Choroid plexus epithelial cell (primary cell): ENCODE measurements at regions not wholly inside any gene's neighbourhood (a gene's known extent, or its start where the extent isn't known, plus 50 kb on each side); places are given as distances from the start of the nearest gene placed in this dataset.

Experiments
- DNase-seq: peaks from one replicate; pipeline ENCODE4 v3.0.0-alpha.2; 2010; ENCODE audit warnings: low read depth
- H3K4me3 ChIP-seq: 2 replicates; pipeline ENCODE4 v1.5.1; 2011; ENCODE audit warnings: low read depth, mild to moderate bottlenecking, control low read depth, low read length, moderate library complexity
- TF ChIP-seq, protein P1 (sequence below): conservative IDR thresholded peaks from 2 replicates; pipeline ENCODE4 v1.5.1; 2011; ENCODE audit warnings: low read depth, mild to moderate bottlenecking, control low read depth, inconsistent platforms, low read length, moderate library complexity

DNA sequence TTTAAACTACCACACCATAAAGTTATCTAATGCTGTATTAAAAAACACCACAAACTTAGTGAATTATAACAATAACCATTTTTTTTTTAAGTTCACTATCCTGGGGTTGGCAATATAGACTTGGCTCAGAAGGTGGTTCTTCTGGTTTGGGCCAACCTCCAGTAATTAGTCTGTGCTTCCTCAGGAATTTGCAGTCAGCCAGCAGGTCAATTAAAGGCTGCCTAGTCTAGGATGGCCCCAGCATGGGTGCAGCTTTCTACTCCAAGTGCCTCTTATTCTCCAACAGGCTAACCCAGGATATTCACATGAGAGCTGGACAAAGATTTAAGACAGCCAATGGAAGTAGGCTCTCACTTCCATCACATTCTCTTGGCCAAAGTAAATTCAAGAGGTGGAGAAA lies 379.1 kb upstream of the FIGN start:
- DNase-seq = no peak
- no peak overlapping the region for H3K4me3 ChIP-seq
- TF ChIP-seq, protein P1, sequence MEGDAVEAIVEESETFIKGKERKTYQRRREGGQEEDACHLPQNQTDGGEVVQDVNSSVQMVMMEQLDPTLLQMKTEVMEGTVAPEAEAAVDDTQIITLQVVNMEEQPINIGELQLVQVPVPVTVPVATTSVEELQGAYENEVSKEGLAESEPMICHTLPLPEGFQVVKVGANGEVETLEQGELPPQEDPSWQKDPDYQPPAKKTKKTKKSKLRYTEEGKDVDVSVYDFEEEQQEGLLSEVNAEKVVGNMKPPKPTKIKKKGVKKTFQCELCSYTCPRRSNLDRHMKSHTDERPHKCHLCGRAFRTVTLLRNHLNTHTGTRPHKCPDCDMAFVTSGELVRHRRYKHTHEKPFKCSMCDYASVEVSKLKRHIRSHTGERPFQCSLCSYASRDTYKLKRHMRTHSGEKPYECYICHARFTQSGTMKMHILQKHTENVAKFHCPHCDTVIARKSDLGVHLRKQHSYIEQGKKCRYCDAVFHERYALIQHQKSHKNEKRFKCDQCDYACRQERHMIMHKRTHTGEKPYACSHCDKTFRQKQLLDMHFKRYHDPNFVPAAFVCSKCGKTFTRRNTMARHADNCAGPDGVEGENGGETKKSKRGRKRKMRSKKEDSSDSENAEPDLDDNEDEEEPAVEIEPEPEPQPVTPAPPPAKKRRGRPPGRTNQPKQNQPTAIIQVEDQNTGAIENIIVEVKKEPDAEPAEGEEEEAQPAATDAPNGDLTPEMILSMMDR = no peak

DNA sequence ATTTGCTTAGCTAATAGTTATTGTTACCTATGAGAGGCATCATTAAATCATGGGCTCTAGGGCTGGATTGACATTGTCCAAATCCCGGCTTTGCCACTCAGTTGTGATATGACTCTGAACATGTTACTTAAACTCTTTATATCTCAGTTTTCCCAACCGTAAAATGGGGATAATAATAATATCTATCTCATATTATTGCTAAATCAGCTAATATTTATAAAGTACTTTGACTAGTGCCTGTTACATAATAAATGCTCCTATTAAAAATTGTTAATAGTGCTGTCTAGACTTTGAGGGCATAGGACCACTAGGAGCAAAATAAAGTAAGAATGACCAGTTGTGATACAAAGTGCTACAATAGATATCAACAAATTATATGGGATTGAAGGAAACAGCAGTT lies 376.3 kb upstream of the FIGN start:
- TF ChIP-seq, protein P1 = no peak
- DNase-seq = no peak
- H3K4me3 ChIP-seq = no peak overlapping the region

DNA sequence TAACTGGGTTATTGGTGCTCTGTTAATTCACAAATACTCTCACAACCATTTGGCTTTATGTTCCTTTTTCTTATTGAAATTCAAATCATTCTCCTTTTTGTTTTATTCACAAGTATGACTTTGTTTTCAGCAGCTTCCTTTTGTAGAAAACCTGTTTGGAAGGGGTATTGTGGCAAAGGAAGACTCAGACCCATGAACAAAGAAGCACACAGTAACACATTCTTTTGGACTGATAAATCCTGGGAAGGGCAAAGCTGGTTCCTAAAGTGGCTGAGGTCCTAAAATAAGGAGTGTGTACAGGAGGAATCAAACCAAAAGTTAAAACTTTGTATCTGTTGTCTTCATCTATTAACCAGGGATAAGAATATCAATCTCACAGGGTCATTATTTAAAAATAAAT lies 374.7 kb upstream of the FIGN start:
- no peak overlapping the region for H3K4me3 ChIP-seq
- TF ChIP-seq, protein P1 = no peak
- no peak for DNase-seq

DNA sequence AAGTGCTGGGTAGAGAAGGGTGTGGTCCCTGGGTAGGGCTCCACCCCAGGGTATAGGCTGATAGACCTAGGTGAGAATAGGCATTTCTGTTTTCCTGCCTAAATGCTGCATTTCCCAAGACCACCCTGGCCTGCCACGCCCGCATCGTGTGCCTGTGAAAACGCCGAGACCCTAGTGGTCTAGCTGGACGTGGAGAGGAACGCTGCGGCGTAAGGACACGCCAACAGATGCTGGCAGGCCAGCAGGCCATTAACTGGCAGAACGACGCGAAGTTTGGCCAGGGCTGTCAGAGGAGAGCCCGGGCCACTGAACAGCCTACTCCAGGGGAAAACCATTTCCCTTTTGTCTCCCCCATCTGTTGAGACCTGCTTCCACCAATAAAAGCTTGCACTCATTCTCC lies 373.2 kb upstream of the FIGN start:
- DNase-seq = no peak
- TF ChIP-seq, protein P1 = no peak
- no peak overlapping the region for H3K4me3 ChIP-seq

DNA sequence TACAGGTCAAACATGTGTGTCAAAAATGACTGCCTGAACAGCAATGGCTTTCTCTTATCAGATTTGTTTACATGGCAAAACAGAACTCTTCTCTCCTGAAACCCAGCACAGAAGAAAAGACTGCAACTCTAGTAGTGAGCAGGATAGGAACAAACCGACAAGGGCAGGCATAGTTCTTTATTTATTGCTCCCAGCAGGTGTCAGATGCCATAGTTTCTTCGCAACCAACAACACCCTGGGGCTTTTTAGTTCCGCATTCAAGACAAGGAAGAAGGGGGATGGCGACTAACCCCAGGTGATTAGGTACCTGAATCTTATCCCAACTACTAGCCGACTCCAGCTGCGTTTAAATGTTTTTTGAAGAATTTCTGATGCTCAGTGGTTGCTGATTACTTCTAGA lies 367.5 kb upstream of the FIGN start:
- no peak overlapping the region for H3K4me3 ChIP-seq
- TF ChIP-seq, protein P1 = no peak
- DNase-seq = no peak

DNA sequence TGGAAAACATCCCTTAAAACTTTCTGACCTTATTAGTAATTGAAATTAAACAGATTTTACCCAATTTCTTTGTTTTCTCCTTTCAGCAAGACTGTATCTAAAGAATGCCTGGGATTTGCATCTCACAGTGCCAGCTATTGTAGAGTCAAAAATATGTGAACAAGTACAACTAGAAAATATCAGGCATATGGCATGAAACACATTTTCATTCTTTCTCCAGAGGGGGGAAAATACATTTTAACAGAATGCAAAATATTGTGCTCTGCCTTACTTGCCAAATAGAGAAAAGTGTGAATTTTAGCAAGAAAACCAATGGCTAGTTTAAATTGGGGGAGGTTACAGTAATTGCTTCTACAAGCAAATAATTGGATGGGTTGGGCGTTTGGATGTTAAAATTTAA lies 366.6 kb upstream of the FIGN start:
- no peak for DNase-seq
- TF ChIP-seq, protein P1 = no peak
- no peak overlapping the region for H3K4me3 ChIP-seq

DNA sequence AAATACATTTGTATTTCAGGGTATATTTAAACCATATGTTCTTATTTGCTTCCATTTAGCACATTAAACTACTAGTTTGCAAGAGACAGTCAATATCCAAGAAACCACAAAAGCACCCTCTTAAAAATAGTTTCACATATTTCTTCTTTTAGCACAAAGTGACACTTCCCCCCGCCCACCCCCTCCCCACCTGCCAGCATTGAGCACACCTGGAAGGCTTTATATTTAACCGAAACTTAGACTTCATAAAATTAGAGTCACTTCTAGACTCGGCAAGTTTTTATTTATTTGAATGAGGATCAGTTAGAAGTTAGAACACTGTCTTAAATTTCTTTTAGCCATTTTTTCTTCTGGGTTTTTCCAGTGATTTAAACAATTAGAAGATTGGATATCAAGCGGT lies 355.9 kb upstream of the FIGN start:
- no peak overlapping the region for H3K4me3 ChIP-seq
- TF ChIP-seq, protein P1 = no peak
- DNase-seq = no peak
